ENCODE measurements at regions not wholly inside any gene's neighbourhood (a gene's known extent, or its start where the extent isn't known, plus 50 kb on each side); places are given as distances from the start of the nearest gene placed in this dataset.
"Not testable (repeated sequence)": the region's sequence is repeated elsewhere in the genome, so short reads cannot be mapped to it uniquely, and the experiment has no call there.

- Mint-ChIP-seq H3K36me3 (ENCODE audit: insufficient read depth in 2 of 2) (no peaks in the 10 kb centered on the region), H3K27me3 (ENCODE audit: low read depth) (no peaks in the 10 kb centered on the region), H3K4me1 (ENCODE audit: low read depth) (no peaks in the 10 kb centered on the region), H3K27ac (no peak overlapping the region), H3K4me3 (no peak overlapping the region), H3K9me3 (peaks cover 2 to 3% of the 10 kb centered on the region in 2 donors)
- no peak for ATAC-seq (replicated peaks in 1 of 2)
- DNase-seq = no peak
Measured at GRCh38 chrX:3449287-3449686, 102.8 kb upstream of the MXRA5 start.

- H3K27ac Mint-ChIP-seq = no peak overlapping the region
- H3K36me3 Mint-ChIP-seq (ENCODE audit: insufficient read depth in 2 of 2) = no peaks in the 10 kb centered on the region
- H3K4me3 Mint-ChIP-seq = no peak overlapping the region
Measured at GRCh38 chrX:3448563-3448962, 102.1 kb upstream of the MXRA5 start.

GRCh38 chrX:3445806-3446490 is 99.5 kb upstream of the MXRA5 start:
- no peaks in the 10 kb centered on the region for H3K27me3 Mint-ChIP-seq (ENCODE audit: low read depth)
- H3K27ac Mint-ChIP-seq = no peak overlapping the region
- no peaks in the 10 kb centered on the region for H3K4me1 Mint-ChIP-seq (ENCODE audit: low read depth)
- no peaks in the 10 kb centered on the region for H3K36me3 Mint-ChIP-seq (ENCODE audit: insufficient read depth in 2 of 2)
- no peak overlapping the region for H3K4me3 Mint-ChIP-seq
- ATAC-seq (replicated peaks in 1 of 2) (no peak), DNase-seq (no peak)
- H3K9me3 Mint-ChIP-seq = peaks cover 0 to 3% of the 10 kb centered on the region in 2 donors

More at GRCh38 chrX:3448563-3448962, 102.1 kb upstream of the MXRA5 start:
- peaks cover 2 to 3% of the 10 kb centered on the region in 2 donors for H3K9me3 Mint-ChIP-seq
- ATAC-seq (replicated peaks in 1 of 2) = no peak
- no peak for DNase-seq
- no peaks in the 10 kb centered on the region for H3K27me3 Mint-ChIP-seq (ENCODE audit: low read depth)
- no peaks in the 10 kb centered on the region for H3K4me1 Mint-ChIP-seq (ENCODE audit: low read depth)

- Mint-ChIP-seq H3K27me3 (ENCODE audit: low read depth) (no peaks in the 10 kb centered on the region), H3K9me3 (peaks cover 0 to 8% of the 10 kb centered on the region in 2 donors), H3K27ac (no peak overlapping the region), H3K4me3 (no peak overlapping the region), H3K36me3 (ENCODE audit: insufficient read depth in 2 of 2) (no peaks in the 10 kb centered on the region), H3K4me1 (ENCODE audit: low read depth) (no peaks in the 10 kb centered on the region)
- DNase-seq (no peak), ATAC-seq (replicated peaks in 1 of 2) (no peak)
Measured at GRCh38 chrX:3443184-3443583, 96.7 kb upstream of the MXRA5 start.

- Mint-ChIP-seq H3K9me3 (peaks cover 0 to 5% of the 10 kb centered on the region in 2 donors), H3K27ac (no peak overlapping the region), H3K4me1 (ENCODE audit: low read depth) (no peaks in the 10 kb centered on the region), H3K36me3 (ENCODE audit: insufficient read depth in 2 of 2) (no peaks in the 10 kb centered on the region), H3K27me3 (ENCODE audit: low read depth) (no peaks in the 10 kb centered on the region), H3K4me3 (no peak overlapping the region)
- DNase-seq = no peak
- ATAC-seq (replicated peaks in 1 of 2) = no peak
Measured at GRCh38 chrX:3442691-3443090, 96.2 kb upstream of the MXRA5 start.

GRCh38 chrX:3440981-3441380 is 94.5 kb upstream of the MXRA5 start:
- no peak for DNase-seq
- H3K9me3 Mint-ChIP-seq = peaks cover 0 to 5% of the 10 kb centered on the region in 2 donors
- no peaks in the 10 kb centered on the region for H3K36me3 Mint-ChIP-seq (ENCODE audit: insufficient read depth in 2 of 2)
- H3K27ac Mint-ChIP-seq = no peak overlapping the region
- H3K27me3 Mint-ChIP-seq (ENCODE audit: low read depth) = no peaks in the 10 kb centered on the region
- H3K4me1 Mint-ChIP-seq (ENCODE audit: low read depth) = no peaks in the 10 kb centered on the region
- H3K4me3 Mint-ChIP-seq = no peak overlapping the region
- no peak for ATAC-seq (replicated peaks in 1 of 2)

- not testable (repeated sequence) for H3K27me3 Mint-ChIP-seq (ENCODE audit: low read depth); H3K36me3 Mint-ChIP-seq (ENCODE audit: insufficient read depth in 2 of 2); H3K9me3 Mint-ChIP-seq; H3K4me1 Mint-ChIP-seq (ENCODE audit: low read depth); H3K27ac Mint-ChIP-seq; ATAC-seq (replicated peaks in 1 of 2); H3K4me3 Mint-ChIP-seq; DNase-seq
Measured at GRCh38 chrX:3435916-3436315, 89.5 kb upstream of the MXRA5 start.

GRCh38 chrX:3435057-3435456 is 88.6 kb upstream of the MXRA5 start:
- peaks cover 0 to 5% of the 10 kb centered on the region in 2 donors for H3K9me3 Mint-ChIP-seq
- H3K4me3 Mint-ChIP-seq = no peak overlapping the region
- ATAC-seq (replicated peaks in 1 of 2) (no peak), DNase-seq (no peak)
- no peaks in the 10 kb centered on the region for H3K4me1 Mint-ChIP-seq (ENCODE audit: low read depth)
- H3K36me3 Mint-ChIP-seq (ENCODE audit: insufficient read depth in 2 of 2) = no peaks in the 10 kb centered on the region
- no peak overlapping the region for H3K27ac Mint-ChIP-seq
- H3K27me3 Mint-ChIP-seq (ENCODE audit: low read depth) = no peaks in the 10 kb centered on the region

- DNase-seq (no peak), ATAC-seq (replicated peaks in 1 of 2) (peak in 1 of 2 donors; percentile 49)
- no peaks in the 10 kb centered on the region for H3K36me3 Mint-ChIP-seq (ENCODE audit: insufficient read depth in 2 of 2)
- no peak overlapping the region for H3K4me3 Mint-ChIP-seq
- H3K27ac Mint-ChIP-seq = no peak overlapping the region
- no peaks in the 10 kb centered on the region for H3K9me3 Mint-ChIP-seq
- no peaks in the 10 kb centered on the region for H3K4me1 Mint-ChIP-seq (ENCODE audit: low read depth)
- no peaks in the 10 kb centered on the region for H3K27me3 Mint-ChIP-seq (ENCODE audit: low read depth)
Measured at GRCh38 chrX:3428792-3429191, 82.3 kb upstream of the MXRA5 start.

- ATAC-seq (replicated peaks in 1 of 2) (no peak), DNase-seq (no peak)
- Mint-ChIP-seq H3K27ac (no peak overlapping the region), H3K36me3 (ENCODE audit: insufficient read depth in 2 of 2) (no peaks in the 10 kb centered on the region), H3K4me1 (ENCODE audit: low read depth) (no peaks in the 10 kb centered on the region), H3K4me3 (no peak overlapping the region), H3K27me3 (ENCODE audit: low read depth) (no peaks in the 10 kb centered on the region), H3K9me3 (no peaks in the 10 kb centered on the region)
Measured at GRCh38 chrX:3426552-3426951, 80.1 kb upstream of the MXRA5 start.

GRCh38 chrX:3425031-3425430 is 78.6 kb upstream of the MXRA5 start:
- H3K36me3 Mint-ChIP-seq (ENCODE audit: insufficient read depth in 2 of 2) = no peaks in the 10 kb centered on the region
- H3K27ac Mint-ChIP-seq = no peak overlapping the region
- H3K27me3 Mint-ChIP-seq (ENCODE audit: low read depth) = no peaks in the 10 kb centered on the region
- H3K9me3 Mint-ChIP-seq = no peaks in the 10 kb centered on the region
- H3K4me3 Mint-ChIP-seq = no peak overlapping the region
- no peak for DNase-seq
- no peak for ATAC-seq (replicated peaks in 1 of 2)
- no peaks in the 10 kb centered on the region for H3K4me1 Mint-ChIP-seq (ENCODE audit: low read depth)

- no peak overlapping the region for H3K4me3 Mint-ChIP-seq
- H3K27ac Mint-ChIP-seq = no peak overlapping the region
- H3K4me1 Mint-ChIP-seq (ENCODE audit: low read depth) = no peaks in the 10 kb centered on the region
Measured at GRCh38 chrX:3420316-3420715, 73.9 kb upstream of the MXRA5 start.

GRCh38 chrX:3415011-3415410 is 68.6 kb upstream of the MXRA5 start:
- H3K4me3 Mint-ChIP-seq = no peak overlapping the region

More at GRCh38 chrX:3420316-3420715, 73.9 kb upstream of the MXRA5 start:
- Mint-ChIP-seq H3K9me3 (peaks cover 0 to 2% of the 10 kb centered on the region in 2 donors), H3K27me3 (ENCODE audit: low read depth) (no peaks in the 10 kb centered on the region), H3K36me3 (ENCODE audit: insufficient read depth in 2 of 2) (no peaks in the 10 kb centered on the region)
- DNase-seq = no peak
- ATAC-seq (replicated peaks in 1 of 2) = no peak

GRCh38 chrX:3411626-3412025 is 65.2 kb upstream of the MXRA5 start:
- DNase-seq; H3K36me3 Mint-ChIP-seq (ENCODE audit: insufficient read depth in 2 of 2); ATAC-seq (replicated peaks in 1 of 2); H3K27ac Mint-ChIP-seq; H3K4me3 Mint-ChIP-seq; H3K4me1 Mint-ChIP-seq (ENCODE audit: low read depth); H3K9me3 Mint-ChIP-seq: not testable (repeated sequence)
- H3K27me3 Mint-ChIP-seq (ENCODE audit: low read depth) = peaks cover 12% of the 10 kb centered on the region

More at GRCh38 chrX:3415011-3415410, 68.6 kb upstream of the MXRA5 start:
- no peaks in the 10 kb centered on the region for H3K27me3 Mint-ChIP-seq (ENCODE audit: low read depth)
- no peaks in the 10 kb centered on the region for H3K4me1 Mint-ChIP-seq (ENCODE audit: low read depth)
- H3K27ac Mint-ChIP-seq = no peak overlapping the region
- peaks cover 0 to 7% of the 10 kb centered on the region in 2 donors for H3K9me3 Mint-ChIP-seq
- ATAC-seq (replicated peaks in 1 of 2) (no peak), DNase-seq (no peak)
- H3K36me3 Mint-ChIP-seq (ENCODE audit: insufficient read depth in 2 of 2) = no peaks in the 10 kb centered on the region
